IMR-90 (cell line): ENCODE measurements at regions not wholly inside any gene's neighbourhood (a gene's known extent, or its start where the extent isn't known, plus 50 kb on each side); places are given as distances from the start of the nearest gene placed in this dataset.

Source experiments
- ATAC-seq: fragments of 200-7000 bp; cut with Tn5 transposase; 2 replicates; pipeline ENCODE4 v1.9.1; 2020; ENCODE audit warnings: low read depth, mild to moderate bottlenecking, moderate library complexity
- BruUV-seq: library from RNA; stranded (reverse); fragments of 400-500 nt; replicated peaks from 2 replicates; lab custom pipeline; 2021; lab: Mats Ljungman, UMichigan
- CTCF ChIA-PET: fragments of 300-600 bp; formaldehyde crosslinking; extraction: SDS; loops from one replicate; lab custom pipeline; 2021; ENCODE audit warnings: antibody characterized with exemption; lab: Yijun Ruan, JAX
- POLR2A ChIA-PET: fragments of 300-600 bp; sonication (Branson Sonifier 250); formaldehyde crosslinking; loops from one replicate; lab custom pipeline; 2022; ENCODE audit warnings: antibody characterized with exemption; ENCODE audit not compliant: unreplicated experiment; lab: Charles Lee
- DNase-seq: peaks from one replicate; pipeline ENCODE4 v3.0.0; 2013
- H2AFZ ChIP-seq: replicated peaks from 2 replicates; pipeline ENCODE3; 2013; ENCODE audit warnings: low read length, mild to moderate bottlenecking; ENCODE audit not compliant: poor library complexity
- H2AK5ac ChIP-seq: 2 replicates; pipeline ENCODE4 v1.6.1; 2013; ENCODE audit warnings: low read depth, low read length, inconsistent platforms
- H2AK9ac ChIP-seq: replicated peaks from 2 replicates; pipeline ENCODE3; 2013; ENCODE audit warnings: mild to moderate bottlenecking, low read depth, low read length, moderate library complexity; ENCODE audit not compliant: poor library complexity
- H2BK120ac ChIP-seq: 2 replicates; pipeline ENCODE4 v1.6.1; 2013; ENCODE audit warnings: low read depth, low read length, inconsistent platforms
- H2BK15ac ChIP-seq: 3 replicates; pipeline ENCODE4 v1.6.1; 2013; ENCODE audit warnings: low read depth, low read length, inconsistent platforms
- H2BK20ac ChIP-seq: 2 replicates; pipeline ENCODE4 v1.6.1; 2013; ENCODE audit warnings: low read depth, mild to moderate bottlenecking, inconsistent platforms, low read length, moderate library complexity
- H2BK5ac ChIP-seq: 2 replicates; pipeline ENCODE4 v1.6.1; 2013; ENCODE audit warnings: mild to moderate bottlenecking, low read depth, low read length, inconsistent platforms; ENCODE audit not compliant: poor library complexity, severe bottlenecking
- H3K14ac ChIP-seq: replicated peaks from 2 replicates; pipeline ENCODE4 v1.6.1; 2013; ENCODE audit warnings: low read depth, low read length, inconsistent platforms
- H3K18ac ChIP-seq: 2 replicates; pipeline ENCODE4 v1.6.1; 2013; ENCODE audit warnings: low read depth, low read length, control low read depth
- H3K23ac ChIP-seq: 2 replicates; pipeline ENCODE4 v1.6.1; 2013; ENCODE audit warnings: low read depth, low read length, inconsistent platforms
- H3K27ac ChIP-seq: 2 replicates; pipeline ENCODE4 v1.5.1; 2013; ENCODE audit warnings: mild to moderate bottlenecking, control low read depth, low read length; ENCODE audit not compliant: insufficient read depth
- H3K27me3 ChIP-seq: 2 replicates; pipeline ENCODE4 v1.6.1; 2013; ENCODE audit warnings: low read length; ENCODE audit not compliant: control insufficient read depth, insufficient read depth
- H3K36me3 ChIP-seq: 2 replicates; pipeline ENCODE4 v1.6.1; 2013; ENCODE audit warnings: low read length, mixed read lengths; ENCODE audit not compliant: control insufficient read depth, insufficient read depth
- H3K4ac ChIP-seq: 2 replicates; pipeline ENCODE4 v1.6.1; 2013; ENCODE audit warnings: low read depth, low read length, inconsistent platforms
- H3K4me1 ChIP-seq: 2 replicates; pipeline ENCODE4 v1.6.1; 2013; ENCODE audit warnings: low read length, mixed read lengths; ENCODE audit not compliant: control insufficient read depth, insufficient read depth
- H3K4me2 ChIP-seq: 2 replicates; pipeline ENCODE4 v1.6.1; 2013; ENCODE audit warnings: low read depth, mild to moderate bottlenecking, control low read depth, low read length, moderate library complexity
- H3K4me3 ChIP-seq: 2 replicates; pipeline ENCODE4 v1.5.1; 2013; ENCODE audit warnings: low read depth, mild to moderate bottlenecking, control low read depth, low read length, moderate library complexity; ENCODE audit not compliant: insufficient read depth
- H3K56ac ChIP-seq: 2 replicates; pipeline ENCODE4 v1.6.1; 2013; ENCODE audit warnings: low read length, inconsistent platforms; ENCODE audit not compliant: insufficient read depth; ENCODE audit errors: extremely low read depth
- H3K79me1 ChIP-seq, 2 experiments: 2 replicates each; pipeline ENCODE4 v1.6.1; 2013; ENCODE audit warnings: low read length in 2 of 2, inconsistent platforms in 1 of 2, low read depth in 1 of 2
- H3K9ac ChIP-seq: 2 replicates; pipeline ENCODE4 v1.6.1; 2013; ENCODE audit warnings: low read depth, low read length, control low read depth
- H3K9me1 ChIP-seq: 2 replicates; pipeline ENCODE4 v1.6.1; 2013; ENCODE audit warnings: low read length, inconsistent platforms; ENCODE audit not compliant: insufficient read depth
- H3K9me3 ChIP-seq: 2 replicates; pipeline ENCODE4 v1.6.1; 2013; ENCODE audit warnings: low read length; ENCODE audit not compliant: control insufficient read depth, insufficient read depth
- H4K20me1 ChIP-seq: 2 replicates; pipeline ENCODE4 v1.6.1; 2013; ENCODE audit warnings: low read length, inconsistent platforms; ENCODE audit not compliant: insufficient read depth
- H4K5ac ChIP-seq: 2 replicates; pipeline ENCODE4 v1.6.1; 2013; ENCODE audit warnings: mild to moderate bottlenecking, low read depth, low read length, control low read depth
- H4K8ac ChIP-seq, 2 experiments: 2 replicates each; pipeline ENCODE4 v1.6.1; 2013; ENCODE audit warnings: low read depth in 2 of 2, low read length in 2 of 2, control low read depth in 1 of 2, inconsistent platforms in 1 of 2
- H4K91ac ChIP-seq: 2 replicates; pipeline ENCODE4 v1.6.1; 2013; ENCODE audit warnings: low read depth, low read length, inconsistent platforms; ENCODE audit not compliant: insufficient read depth
- MAFK ChIP-seq: IDR thresholded peaks from 2 replicates; pipeline ENCODE4 v1.6.1; 2012; ENCODE audit warnings: low read depth, low read length, improper control_type of control experiment
- WGBS, 2 experiments: methylation state at CpG; one replicate each; pipeline versions ENCODE4 v1.1.5 to v1.1.7; 2013; ENCODE audit warnings: missing lambda C conversion rate in 2 of 2; ENCODE audit not compliant: insufficient read length in 1 of 2; ENCODE audit errors: extremely low coverage in 2 of 2; 5-methylcytosine and 5-hydroxymethylcytosine counted together
- dilution Hi-C: fragments of 300-500 bp; cut with HindIII; formaldehyde crosslinking; loops from one replicate; pipeline ENCODE4 v1.14.3; 2018; ENCODE audit warnings: low sequenced_read_pairs; ENCODE audit not compliant: unreplicated experiment
- in situ Hi-C: fragments of 300-500 bp; cut with MboI; formaldehyde crosslinking; loops from 3 replicates; pipeline ENCODE4 v1.14.3; 2019; ENCODE audit warnings: low sequenced_read_pairs, inconsistent platforms, mixed read lengths
- intact Hi-C: fragments of 100-400 bp; cut with micrococcal nuclease; formaldehyde crosslinking; loops from 2 replicates; pipeline ENCODE4 v1.10.0; 2022

DNA sequence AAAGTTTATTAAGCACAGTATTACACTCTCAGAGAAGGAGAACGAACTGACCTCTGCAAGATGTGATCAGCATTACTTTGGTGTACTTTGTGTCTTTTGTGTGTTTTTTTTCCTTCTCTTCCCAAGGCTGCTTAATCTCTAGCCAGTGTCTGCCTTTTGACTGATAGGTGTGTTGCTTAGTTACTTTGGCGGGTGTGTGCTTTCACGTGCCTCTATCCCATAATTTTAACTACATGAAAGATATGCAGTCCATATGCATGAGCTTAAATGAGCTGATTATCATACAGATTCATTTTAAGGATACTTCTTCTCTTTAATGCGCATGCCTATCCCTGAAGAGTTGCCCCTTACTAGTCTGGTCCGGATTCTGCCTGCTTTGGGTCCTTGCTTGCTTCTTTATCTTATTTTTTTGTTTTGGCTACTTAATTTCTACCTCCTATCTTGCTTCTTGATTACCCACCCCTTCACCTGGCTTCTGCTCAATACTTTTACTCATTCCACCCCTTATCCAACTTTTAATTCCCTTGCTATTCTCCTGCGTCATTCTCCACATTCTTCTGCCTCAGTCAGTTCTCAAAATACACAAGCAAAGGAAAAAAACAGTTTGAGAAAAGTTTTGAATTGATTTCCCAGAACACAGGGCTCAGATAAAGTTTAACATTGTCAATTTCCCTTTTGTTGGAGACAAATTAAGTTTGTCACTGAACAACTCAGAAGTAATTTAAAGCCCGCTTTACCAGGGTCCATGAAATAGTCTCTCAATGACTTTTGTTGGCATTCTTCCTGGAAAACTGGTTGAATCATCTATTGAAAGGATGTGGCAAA lies 182.0 kb downstream of the TENT5D start:
- POLR2A ChIA-PET, result no interaction called here
- no TSS peak for BruUV-seq
- no peak overlapping the region for H3K56ac ChIP-seq
- H3K4me1 ChIP-seq, result no peaks in the 10 kb centered on the region
- no peak overlapping the region for H2BK120ac ChIP-seq
- no peak overlapping the region for H2BK15ac ChIP-seq
- no peak overlapping the region for H4K91ac ChIP-seq
- no peak overlapping the region for H3K23ac ChIP-seq
- no peak for TF ChIP-seq MAFK
- no peak overlapping the region for H3K4me3 ChIP-seq
- H2AFZ ChIP-seq, result no peak overlapping the region
- H3K9me3 ChIP-seq, result no peaks in the 10 kb centered on the region
- H2BK20ac ChIP-seq, result no peak overlapping the region
- H3K27me3 ChIP-seq, result no peaks in the 10 kb centered on the region
- H3K27ac ChIP-seq, result no peak overlapping the region
- no peaks in the 10 kb centered on the region for H3K9me1 ChIP-seq
- ATAC-seq (no peak), DNase-seq (no peak)
- no peaks in the 10 kb centered on the region for H3K36me3 ChIP-seq
- H3K14ac ChIP-seq, result no peak overlapping the region
- no peak overlapping the region for H2BK5ac ChIP-seq
- no peak overlapping the region for H4K8ac ChIP-seq
- no peaks in the 10 kb centered on the region for H3K79me1 ChIP-seq
- no peak overlapping the region for H2AK9ac ChIP-seq
- H2AK5ac ChIP-seq, result no peak overlapping the region
- no peak overlapping the region for H3K4ac ChIP-seq
- H4K5ac ChIP-seq, result no peak overlapping the region
- intact Hi-C loops, result no loop called here
- WGBS, 2 experiments, result 58 to 100% methylated on average over 1 to 2 of the region's 7 CpGs
- dilution Hi-C loops, result no loop called here
- no peak overlapping the region for H3K18ac ChIP-seq
- in situ Hi-C loops, result no loop called here
- H4K20me1 ChIP-seq, result no peaks in the 10 kb centered on the region
- CTCF ChIA-PET, result no interaction called here
- no peak overlapping the region for H3K4me2 ChIP-seq
- no peak overlapping the region for H3K9ac ChIP-seq
